ENCODE measurements at regions not wholly inside any gene's neighbourhood (a gene's known extent, or its start where the extent isn't known, plus 50 kb on each side); places are given as distances from the start of the nearest gene placed in this dataset.

- no peak overlapping the region for H3K27ac ChIP-seq
- H3K4me1 ChIP-seq, result no peaks in the 10 kb centered on the region
- H3K9me3 ChIP-seq, result peaks cover 0 to under 1% (median 0%) of the 10 kb centered on the region in 4 donors
- no peak for DNase-seq
- H3K4me3 ChIP-seq, result no peak overlapping the region
- TF ChIP-seq POLR2A (IDR thresholded peaks at IDR 0.05) (no peak), CTCF (IDR thresholded peaks at IDR 0.05) (no peak)
- no peaks in the 10 kb centered on the region for H3K27me3 ChIP-seq
- H3K36me3 ChIP-seq, result no peaks in the 10 kb centered on the region
Measured at GRCh38 chr10:36721871-36722270, 403.5 kb upstream of the ANKRD30A start.

DNA sequence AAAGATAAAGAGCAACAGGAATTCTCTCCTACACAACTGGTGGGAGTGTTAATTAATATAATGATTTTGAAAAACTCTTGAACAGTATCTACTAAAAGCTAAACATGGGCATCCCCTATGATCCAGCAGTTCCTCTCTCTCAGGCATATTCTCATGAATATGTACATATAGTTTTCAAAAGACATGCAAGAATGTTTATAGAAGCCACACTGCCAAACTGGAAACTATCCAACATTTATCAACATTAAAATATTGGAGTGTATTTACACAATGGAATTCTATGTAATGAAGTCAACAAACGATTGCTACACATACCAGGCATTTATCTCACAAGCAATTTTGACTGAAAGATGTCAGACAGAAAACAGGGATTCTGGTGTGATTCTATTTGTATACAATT lies 404.5 kb upstream of the ANKRD30A start:
- H3K27me3 ChIP-seq, result no peaks in the 10 kb centered on the region
- H3K4me1 ChIP-seq, result no peaks in the 10 kb centered on the region
- H3K27ac ChIP-seq, result no peak overlapping the region
- no peak overlapping the region for H3K4me3 ChIP-seq
- H3K9me3 ChIP-seq, result peaks cover 0 to 3% (median 0%) of the 10 kb centered on the region in 4 donors
- DNase-seq, result no peak
- TF ChIP-seq CTCF (IDR thresholded peaks at IDR 0.05), result no peak
- no peak for TF ChIP-seq POLR2A (IDR thresholded peaks at IDR 0.05)
- H3K36me3 ChIP-seq, result no peaks in the 10 kb centered on the region

GRCh38 chr10:36717118-36717517 lies 408.3 kb upstream of the ANKRD30A start:
- Histone ChIP-seq H3K4me1 (no peaks in the 10 kb centered on the region), H3K4me3 (no peak overlapping the region), H3K27ac (no peak overlapping the region), H3K27me3 (no peaks in the 10 kb centered on the region), H3K36me3 (no peaks in the 10 kb centered on the region), H3K9me3 (peaks cover 0 to 3% (median 0%) of the 10 kb centered on the region in 4 donors)
- DNase-seq, result no peak
- no peak for TF ChIP-seq CTCF (IDR thresholded peaks at IDR 0.05)
- no peak for TF ChIP-seq POLR2A (IDR thresholded peaks at IDR 0.05)

DNA sequence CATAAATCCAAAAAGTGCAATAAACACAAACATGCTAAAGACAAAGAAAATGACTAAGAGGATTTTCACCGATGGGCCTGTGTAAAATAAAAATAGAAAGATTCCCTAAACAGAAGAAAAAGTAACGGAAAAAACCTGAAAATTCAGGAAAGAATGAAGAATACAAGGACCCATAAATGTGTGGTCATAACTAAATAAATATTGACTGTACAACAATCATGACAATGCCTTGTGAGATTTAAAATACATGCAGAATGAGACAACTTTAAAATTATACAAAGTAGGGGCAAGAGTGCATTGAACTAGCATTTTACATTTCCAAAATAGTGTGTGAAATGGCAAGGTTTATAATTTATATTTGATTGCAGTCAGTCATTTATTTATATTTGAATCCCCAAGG lies 409.1 kb upstream of the ANKRD30A start:
- DNase-seq, result no peak
- Histone ChIP-seq H3K4me1 (no peaks in the 10 kb centered on the region), H3K36me3 (no peaks in the 10 kb centered on the region), H3K4me3 (no peak overlapping the region), H3K27ac (no peak overlapping the region), H3K27me3 (no peaks in the 10 kb centered on the region), H3K9me3 (peaks cover 0 to 3% (median 0%) of the 10 kb centered on the region in 4 donors)
- no peak for TF ChIP-seq CTCF (IDR thresholded peaks at IDR 0.05)
- no peak for TF ChIP-seq POLR2A (IDR thresholded peaks at IDR 0.05)

GRCh38 chr10:36712695-36713094 lies 412.7 kb upstream of the ANKRD30A start:
- H3K27me3 ChIP-seq, result no peaks in the 10 kb centered on the region
- no peak overlapping the region for H3K27ac ChIP-seq
- H3K4me1 ChIP-seq, result no peaks in the 10 kb centered on the region
- TF ChIP-seq POLR2A (IDR thresholded peaks at IDR 0.05) (no peak), CTCF (IDR thresholded peaks at IDR 0.05) (no peak)
- peaks cover 0 to 3% (median 0%) of the 10 kb centered on the region in 4 donors for H3K9me3 ChIP-seq
- H3K36me3 ChIP-seq, result no peaks in the 10 kb centered on the region
- no peak for DNase-seq
- no peak overlapping the region for H3K4me3 ChIP-seq

DNA sequence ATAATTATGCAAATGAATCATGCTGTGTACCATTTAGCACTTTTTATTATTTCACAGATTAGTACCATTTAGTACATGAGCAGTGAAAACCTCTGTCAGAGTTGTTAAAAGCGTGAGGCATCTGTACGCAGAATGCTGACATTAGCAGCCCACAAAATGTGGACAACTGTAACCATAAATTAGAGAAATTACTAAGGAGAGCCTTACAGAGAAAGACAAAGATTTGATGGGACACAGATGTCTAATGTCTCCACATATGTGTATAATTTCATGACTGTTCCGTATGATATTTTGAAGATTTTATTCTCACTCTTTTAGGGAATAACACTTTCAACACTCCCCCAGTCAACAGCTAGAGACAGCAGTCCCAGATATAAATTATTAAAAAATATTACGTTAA lies 414.0 kb upstream of the ANKRD30A start:
- Histone ChIP-seq H3K9me3 (no peaks in the 10 kb centered on the region), H3K36me3 (no peaks in the 10 kb centered on the region), H3K27me3 (no peaks in the 10 kb centered on the region), H3K4me3 (no peak overlapping the region), H3K4me1 (no peaks in the 10 kb centered on the region), H3K27ac (no peak overlapping the region)
- no peak for DNase-seq
- TF ChIP-seq CTCF (IDR thresholded peaks at IDR 0.05) (no peak), POLR2A (IDR thresholded peaks at IDR 0.05) (no peak)

Measured in Peyer's patch (tissue), 4 donors.